GM23338 (cell line): ENCODE measurements at regions not wholly inside any gene's neighbourhood (a gene's known extent, or its start where the extent isn't known, plus 50 kb on each side); places are given as distances from the start of the nearest gene placed in this dataset.

Experiments
- ATAC-seq: fragments of 200-7000 bp; cut with Tn5 transposase; 3 replicates; pipeline ENCODE4 v1.9.1; 2020
- DNase-seq: peaks from one replicate; pipeline ENCODE4 v3.0.0-alpha.2; 2015; ENCODE audit warnings: low spot score
- H2AFZ ChIP-seq: fragments of 200-600 bp; sonication (generic); 2 replicates; pipeline ENCODE4 v1.8.0; 2016; ENCODE audit warnings: antibody characterized with exemption, mild to moderate bottlenecking, moderate library complexity
- H3F3A ChIP-seq: fragments of 200-600 bp; sonication (generic); replicated peaks from 2 replicates; pipeline ENCODE4 v1.8.0; 2017; ENCODE audit warnings: antibody characterized with exemption, mixed run types, low read depth
- H3K27ac ChIP-seq: fragments of 200-600 bp; sonication (generic); 2 replicates; pipeline ENCODE4 v1.6.1; 2016; ENCODE audit warnings: low read depth
- H3K27me3 ChIP-seq: fragments of 200-600 bp; sonication (generic); 2 replicates; pipeline ENCODE4 v1.8.0; 2016; ENCODE audit warnings: mild to moderate bottlenecking, mixed run types, moderate library complexity; ENCODE audit not compliant: insufficient read depth
- H3K36me3 ChIP-seq: fragments of 200-600 bp; sonication (generic); 2 replicates; pipeline ENCODE4 v1.8.0; 2016; ENCODE audit warnings: mild to moderate bottlenecking; ENCODE audit not compliant: insufficient read depth
- H3K4me1 ChIP-seq: fragments of 200-600 bp; sonication (generic); 2 replicates; pipeline ENCODE4 v1.8.0; 2016; ENCODE audit warnings: mild to moderate bottlenecking, moderate library complexity; ENCODE audit not compliant: insufficient read depth
- H3K4me2 ChIP-seq: fragments of 200-600 bp; sonication (generic); 2 replicates; pipeline ENCODE4 v1.7.1; 2017; ENCODE audit warnings: mixed run types
- H3K4me3 ChIP-seq: fragments of 200-600 bp; sonication (generic); 2 replicates; pipeline ENCODE4 v1.6.1; 2016; ENCODE audit warnings: mixed run types
- H3K79me2 ChIP-seq: fragments of 200-600 bp; sonication (generic); replicated peaks from 2 replicates; pipeline ENCODE4 v1.8.0; 2017; ENCODE audit warnings: mild to moderate bottlenecking; ENCODE audit not compliant: insufficient read depth
- H3K9me2 ChIP-seq: fragments of 200-600 bp; sonication (generic); 2 replicates; pipeline ENCODE4 v1.8.0; 2017; ENCODE audit not compliant: insufficient read depth
- H4K20me1 ChIP-seq: fragments of 200-600 bp; sonication (generic); replicated peaks from 2 replicates; pipeline ENCODE4 v1.8.0; 2017; ENCODE audit warnings: mild to moderate bottlenecking; ENCODE audit not compliant: insufficient read depth
- H3K27ac Mint-ChIP-seq: 2 replicates; pipeline ENCODE4 v1.8.0; 2020; ENCODE audit warnings: inconsistent platforms, mild to moderate bottlenecking, moderate library complexity, mixed read lengths
- H3K27me3 Mint-ChIP-seq: 3 replicates; pipeline ENCODE4 v1.8.0; 2022; ENCODE audit warnings: low read depth, mild to moderate bottlenecking, moderate library complexity, mixed read lengths, inconsistent platforms; ENCODE audit not compliant: insufficient read depth, poor library complexity
- H3K36me3 Mint-ChIP-seq: 3 replicates; pipeline ENCODE4 v1.8.0; 2021; ENCODE audit warnings: low read depth, mild to moderate bottlenecking, inconsistent platforms, moderate library complexity, mixed read lengths
- H3K4me1 Mint-ChIP-seq: 3 replicates; pipeline ENCODE4 v1.8.0; 2020; ENCODE audit warnings: mild to moderate bottlenecking, inconsistent platforms, mixed read lengths
- H3K4me3 Mint-ChIP-seq: 3 replicates; pipeline ENCODE4 v1.8.0; 2021; ENCODE audit warnings: moderate library complexity, mild to moderate bottlenecking, inconsistent platforms, mixed read lengths
- H3K9me3 Mint-ChIP-seq: 3 replicates; pipeline ENCODE4 v1.8.0; 2020; ENCODE audit warnings: moderate library complexity, mild to moderate bottlenecking, inconsistent platforms, mixed read lengths
- CREB1 ChIP-seq: fragments of 250-450 bp; sonication (Bioruptor Pico); IDR thresholded peaks from 2 replicates; pipeline ENCODE4 v1.5.0; 2020; ENCODE audit warnings: low read depth, mild to moderate bottlenecking, moderate library complexity
- EZH2 ChIP-seq: fragments of 200-600 bp; sonication (generic); IDR thresholded peaks from one replicate; pipeline ENCODE4 v1.8.0; 2017; ENCODE audit warnings: antibody characterized with exemption, mild to moderate bottlenecking, low read depth; ENCODE audit not compliant: unreplicated experiment
- EZH2phosphoT487 ChIP-seq: fragments of 200-600 bp; sonication (generic); IDR thresholded peaks from one replicate; pipeline ENCODE4 v1.8.1; 2018; ENCODE audit warnings: antibody characterized with exemption; ENCODE audit not compliant: unreplicated experiment
- JUNB ChIP-seq: IDR thresholded peaks from one replicate; pipeline ENCODE4 v1.6.1; 2016; ENCODE audit warnings: antibody characterized with exemption; ENCODE audit not compliant: unreplicated experiment
- NANOG ChIP-seq: IDR thresholded peaks from 2 replicates; pipeline ENCODE4 v1.6.1; 2016; ENCODE audit warnings: antibody characterized with exemption, borderline replicate concordance
- POLR2AphosphoS5 ChIP-seq: IDR thresholded peaks from 2 replicates; pipeline ENCODE4 v1.6.1; 2016; ENCODE audit warnings: antibody characterized with exemption, low read depth
- STAT1 ChIP-seq: IDR thresholded peaks from one replicate; pipeline ENCODE4 v1.6.1; 2016; ENCODE audit warnings: antibody characterized with exemption; ENCODE audit not compliant: unreplicated experiment
- ZNF114 ChIP-seq: fragments of 250-450 bp; sonication (Bioruptor Pico); IDR thresholded peaks from 2 replicates; pipeline ENCODE4 v1.5.0; 2020; ENCODE audit warnings: mild to moderate bottlenecking, moderate library complexity
- ZNF331 ChIP-seq: fragments of 250-450 bp; sonication (Bioruptor Pico); IDR thresholded peaks from 2 replicates; pipeline ENCODE4 v1.5.0; 2020; ENCODE audit warnings: low read depth, mild to moderate bottlenecking, moderate library complexity
- TF ChIP-seq, protein P1 (sequence below), 2 experiments: fragments of 200-600 bp in 1 of 2; sonication (generic) in 1 of 2; conservative IDR thresholded peaks; 2 replicates each; pipeline versions ENCODE4 v1.5.1 to v1.6.1; 2016 to 2017; ENCODE audit warnings: antibody characterized with exemption in 2 of 2, low read depth in 2 of 2, mild to moderate bottlenecking in 2 of 2, moderate library complexity in 1 of 2
- TF ChIP-seq, protein P2 (sequence below): IDR thresholded peaks from 2 replicates; pipeline ENCODE4 v1.6.1; 2016; ENCODE audit warnings: antibody characterized with exemption
- TF ChIP-seq, protein P3 (sequence below): IDR thresholded peaks from one replicate; pipeline ENCODE4 v1.6.1; 2018; ENCODE audit warnings: antibody characterized with exemption; ENCODE audit not compliant: unreplicated experiment
- TF ChIP-seq, protein P4 (sequence below): fragments of 250-450 bp; sonication (Bioruptor Pico); IDR thresholded peaks from 2 replicates; pipeline ENCODE4 v1.5.0; 2020; ENCODE audit warnings: mild to moderate bottlenecking, moderate library complexity

DNA sequence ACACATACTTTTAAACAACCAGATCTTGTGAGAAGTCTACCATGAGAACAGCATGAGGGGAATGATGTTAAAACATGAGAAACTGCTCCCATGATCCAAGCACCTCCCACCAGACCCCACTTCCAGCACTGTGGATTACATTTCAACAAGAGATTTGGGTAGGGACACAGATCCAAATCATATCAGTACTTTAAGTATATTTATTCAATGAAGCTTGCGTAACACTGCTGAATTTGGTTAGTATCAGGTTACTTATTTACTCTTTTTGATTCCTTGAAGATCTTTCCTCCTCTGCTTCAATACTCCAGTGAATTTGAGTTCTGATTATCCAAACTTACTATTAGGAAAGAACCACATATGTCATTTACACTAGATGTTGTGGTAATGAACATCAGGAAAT is 418.6 kb downstream of the PIK3C3 start:
- H2AFZ ChIP-seq, result 0 out of 2 replicates have a peak overlapping the region, but pooled peaks have one; percentile 73
- H3K27me3 Mint-ChIP-seq, result no peaks in the 10 kb centered on the region
- H3K4me3 Mint-ChIP-seq, result no peak overlapping the region
- H4K20me1 ChIP-seq, result no peaks in the 10 kb centered on the region
- H3K27ac Mint-ChIP-seq, result no peak overlapping the region
- no peaks in the 10 kb centered on the region for H3K27me3 ChIP-seq
- no peak for ATAC-seq
- H3K9me2 ChIP-seq, result peaks cover 10% of the 10 kb centered on the region; the same call in 1 of the 2 replicates
- H3K36me3 ChIP-seq, result no peaks in the 10 kb centered on the region
- H3K4me1 ChIP-seq, result no peaks in the 10 kb centered on the region
- no peak overlapping the region for H3K27ac ChIP-seq
- H3K4me3 ChIP-seq, result no peak overlapping the region
- H3K9me3 Mint-ChIP-seq, result no peaks in the 10 kb centered on the region
- no peaks in the 10 kb centered on the region for H3K36me3 Mint-ChIP-seq
- TF ChIP-seq, protein P1, sequence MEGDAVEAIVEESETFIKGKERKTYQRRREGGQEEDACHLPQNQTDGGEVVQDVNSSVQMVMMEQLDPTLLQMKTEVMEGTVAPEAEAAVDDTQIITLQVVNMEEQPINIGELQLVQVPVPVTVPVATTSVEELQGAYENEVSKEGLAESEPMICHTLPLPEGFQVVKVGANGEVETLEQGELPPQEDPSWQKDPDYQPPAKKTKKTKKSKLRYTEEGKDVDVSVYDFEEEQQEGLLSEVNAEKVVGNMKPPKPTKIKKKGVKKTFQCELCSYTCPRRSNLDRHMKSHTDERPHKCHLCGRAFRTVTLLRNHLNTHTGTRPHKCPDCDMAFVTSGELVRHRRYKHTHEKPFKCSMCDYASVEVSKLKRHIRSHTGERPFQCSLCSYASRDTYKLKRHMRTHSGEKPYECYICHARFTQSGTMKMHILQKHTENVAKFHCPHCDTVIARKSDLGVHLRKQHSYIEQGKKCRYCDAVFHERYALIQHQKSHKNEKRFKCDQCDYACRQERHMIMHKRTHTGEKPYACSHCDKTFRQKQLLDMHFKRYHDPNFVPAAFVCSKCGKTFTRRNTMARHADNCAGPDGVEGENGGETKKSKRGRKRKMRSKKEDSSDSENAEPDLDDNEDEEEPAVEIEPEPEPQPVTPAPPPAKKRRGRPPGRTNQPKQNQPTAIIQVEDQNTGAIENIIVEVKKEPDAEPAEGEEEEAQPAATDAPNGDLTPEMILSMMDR (conservative IDR thresholded peaks at IDR 0.05; ENCODE audit: low read depth in 2 of 2), result no peak
- TF ChIP-seq STAT1 (no peak), CREB1 (CRISPR knock-in tag) (no peak), EZH2 (no peak), POLR2AphosphoS5 (no peak), ZNF114 (no peak), ZNF331 (CRISPR knock-in tag) (no peak), JUNB (no peak), EZH2phosphoT487 (no peak), NANOG (no peak)
- TF ChIP-seq, protein P2, sequence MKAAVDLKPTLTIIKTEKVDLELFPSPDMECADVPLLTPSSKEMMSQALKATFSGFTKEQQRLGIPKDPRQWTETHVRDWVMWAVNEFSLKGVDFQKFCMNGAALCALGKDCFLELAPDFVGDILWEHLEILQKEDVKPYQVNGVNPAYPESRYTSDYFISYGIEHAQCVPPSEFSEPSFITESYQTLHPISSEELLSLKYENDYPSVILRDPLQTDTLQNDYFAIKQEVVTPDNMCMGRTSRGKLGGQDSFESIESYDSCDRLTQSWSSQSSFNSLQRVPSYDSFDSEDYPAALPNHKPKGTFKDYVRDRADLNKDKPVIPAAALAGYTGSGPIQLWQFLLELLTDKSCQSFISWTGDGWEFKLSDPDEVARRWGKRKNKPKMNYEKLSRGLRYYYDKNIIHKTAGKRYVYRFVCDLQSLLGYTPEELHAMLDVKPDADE, result no peak
- TF ChIP-seq, protein P3, sequence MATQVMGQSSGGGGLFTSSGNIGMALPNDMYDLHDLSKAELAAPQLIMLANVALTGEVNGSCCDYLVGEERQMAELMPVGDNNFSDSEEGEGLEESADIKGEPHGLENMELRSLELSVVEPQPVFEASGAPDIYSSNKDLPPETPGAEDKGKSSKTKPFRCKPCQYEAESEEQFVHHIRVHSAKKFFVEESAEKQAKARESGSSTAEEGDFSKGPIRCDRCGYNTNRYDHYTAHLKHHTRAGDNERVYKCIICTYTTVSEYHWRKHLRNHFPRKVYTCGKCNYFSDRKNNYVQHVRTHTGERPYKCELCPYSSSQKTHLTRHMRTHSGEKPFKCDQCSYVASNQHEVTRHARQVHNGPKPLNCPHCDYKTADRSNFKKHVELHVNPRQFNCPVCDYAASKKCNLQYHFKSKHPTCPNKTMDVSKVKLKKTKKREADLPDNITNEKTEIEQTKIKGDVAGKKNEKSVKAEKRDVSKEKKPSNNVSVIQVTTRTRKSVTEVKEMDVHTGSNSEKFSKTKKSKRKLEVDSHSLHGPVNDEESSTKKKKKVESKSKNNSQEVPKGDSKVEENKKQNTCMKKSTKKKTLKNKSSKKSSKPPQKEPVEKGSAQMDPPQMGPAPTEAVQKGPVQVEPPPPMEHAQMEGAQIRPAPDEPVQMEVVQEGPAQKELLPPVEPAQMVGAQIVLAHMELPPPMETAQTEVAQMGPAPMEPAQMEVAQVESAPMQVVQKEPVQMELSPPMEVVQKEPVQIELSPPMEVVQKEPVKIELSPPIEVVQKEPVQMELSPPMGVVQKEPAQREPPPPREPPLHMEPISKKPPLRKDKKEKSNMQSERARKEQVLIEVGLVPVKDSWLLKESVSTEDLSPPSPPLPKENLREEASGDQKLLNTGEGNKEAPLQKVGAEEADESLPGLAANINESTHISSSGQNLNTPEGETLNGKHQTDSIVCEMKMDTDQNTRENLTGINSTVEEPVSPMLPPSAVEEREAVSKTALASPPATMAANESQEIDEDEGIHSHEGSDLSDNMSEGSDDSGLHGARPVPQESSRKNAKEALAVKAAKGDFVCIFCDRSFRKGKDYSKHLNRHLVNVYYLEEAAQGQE, result no peak
- TF ChIP-seq, protein P4, sequence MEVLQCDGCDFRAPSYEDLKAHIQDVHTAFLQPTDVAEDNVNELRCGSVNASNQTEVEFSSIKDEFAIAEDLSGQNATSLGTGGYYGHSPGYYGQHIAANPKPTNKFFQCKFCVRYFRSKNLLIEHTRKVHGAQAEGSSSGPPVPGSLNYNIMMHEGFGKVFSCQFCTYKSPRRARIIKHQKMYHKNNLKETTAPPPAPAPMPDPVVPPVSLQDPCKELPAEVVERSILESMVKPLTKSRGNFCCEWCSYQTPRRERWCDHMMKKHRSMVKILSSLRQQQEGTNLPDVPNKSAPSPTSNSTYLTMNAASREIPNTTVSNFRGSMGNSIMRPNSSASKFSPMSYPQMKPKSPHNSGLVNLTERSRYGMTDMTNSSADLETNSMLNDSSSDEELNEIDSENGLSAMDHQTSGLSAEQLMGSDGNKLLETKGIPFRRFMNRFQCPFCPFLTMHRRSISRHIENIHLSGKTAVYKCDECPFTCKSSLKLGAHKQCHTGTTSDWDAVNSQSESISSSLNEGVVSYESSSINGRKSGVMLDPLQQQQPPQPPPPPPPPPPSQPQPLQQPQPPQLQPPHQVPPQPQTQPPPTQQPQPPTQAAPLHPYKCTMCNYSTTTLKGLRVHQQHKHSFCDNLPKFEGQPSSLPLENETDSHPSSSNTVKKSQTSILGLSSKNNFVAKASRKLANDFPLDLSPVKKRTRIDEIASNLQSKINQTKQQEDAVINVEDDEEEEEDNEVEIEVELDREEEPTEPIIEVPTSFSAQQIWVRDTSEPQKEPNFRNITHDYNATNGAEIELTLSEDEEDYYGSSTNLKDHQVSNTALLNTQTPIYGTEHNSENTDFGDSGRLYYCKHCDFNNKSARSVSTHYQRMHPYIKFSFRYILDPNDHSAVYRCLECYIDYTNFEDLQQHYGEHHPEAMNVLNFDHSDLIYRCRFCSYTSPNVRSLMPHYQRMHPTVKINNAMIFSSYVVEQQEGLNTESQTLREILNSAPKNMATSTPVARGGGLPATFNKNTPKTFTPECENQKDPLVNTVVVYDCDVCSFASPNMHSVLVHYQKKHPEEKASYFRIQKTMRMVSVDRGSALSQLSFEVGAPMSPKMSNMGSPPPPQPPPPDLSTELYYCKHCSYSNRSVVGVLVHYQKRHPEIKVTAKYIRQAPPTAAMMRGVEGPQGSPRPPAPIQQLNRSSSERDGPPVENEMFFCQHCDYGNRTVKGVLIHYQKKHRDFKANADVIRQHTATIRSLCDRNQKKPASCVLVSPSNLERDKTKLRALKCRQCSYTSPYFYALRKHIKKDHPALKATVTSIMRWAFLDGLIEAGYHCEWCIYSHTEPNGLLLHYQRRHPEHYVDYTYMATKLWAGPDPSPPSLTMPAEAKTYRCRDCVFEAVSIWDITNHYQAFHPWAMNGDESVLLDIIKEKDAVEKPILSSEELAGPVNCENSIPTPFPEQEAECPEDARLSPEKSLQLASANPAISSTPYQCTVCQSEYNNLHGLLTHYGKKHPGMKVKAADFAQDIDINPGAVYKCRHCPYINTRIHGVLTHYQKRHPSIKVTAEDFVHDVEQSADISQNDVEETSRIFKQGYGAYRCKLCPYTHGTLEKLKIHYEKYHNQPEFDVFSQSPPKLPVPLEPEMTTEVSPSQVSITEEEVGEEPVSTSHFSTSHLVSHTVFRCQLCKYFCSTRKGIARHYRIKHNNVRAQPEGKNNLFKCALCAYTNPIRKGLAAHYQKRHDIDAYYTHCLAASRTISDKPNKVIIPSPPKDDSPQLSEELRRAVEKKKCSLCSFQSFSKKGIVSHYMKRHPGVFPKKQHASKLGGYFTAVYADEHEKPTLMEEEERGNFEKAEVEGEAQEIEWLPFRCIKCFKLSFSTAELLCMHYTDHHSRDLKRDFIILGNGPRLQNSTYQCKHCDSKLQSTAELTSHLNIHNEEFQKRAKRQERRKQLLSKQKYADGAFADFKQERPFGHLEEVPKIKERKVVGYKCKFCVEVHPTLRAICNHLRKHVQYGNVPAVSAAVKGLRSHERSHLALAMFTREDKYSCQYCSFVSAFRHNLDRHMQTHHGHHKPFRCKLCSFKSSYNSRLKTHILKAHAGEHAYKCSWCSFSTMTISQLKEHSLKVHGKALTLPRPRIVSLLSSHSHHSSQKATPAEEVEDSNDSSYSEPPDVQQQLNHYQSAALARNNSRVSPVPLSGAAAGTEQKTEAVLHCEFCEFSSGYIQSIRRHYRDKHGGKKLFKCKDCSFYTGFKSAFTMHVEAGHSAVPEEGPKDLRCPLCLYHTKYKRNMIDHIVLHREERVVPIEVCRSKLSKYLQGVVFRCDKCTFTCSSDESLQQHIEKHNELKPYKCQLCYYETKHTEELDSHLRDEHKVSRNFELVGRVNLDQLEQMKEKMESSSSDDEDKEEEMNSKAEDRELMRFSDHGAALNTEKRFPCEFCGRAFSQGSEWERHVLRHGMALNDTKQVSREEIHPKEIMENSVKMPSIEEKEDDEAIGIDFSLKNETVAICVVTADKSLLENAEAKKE (CRISPR knock-in tag), result no peak
- no peak overlapping the region for H3K4me2 ChIP-seq
- no peaks in the 10 kb centered on the region for H3K79me2 ChIP-seq
- H3K4me1 Mint-ChIP-seq, result peaks cover 6% of the 10 kb centered on the region; the same call in 2 of the 3 replicates
- no peaks in the 10 kb centered on the region for H3F3A ChIP-seq
- DNase-seq, result no peak
